Hepatocyte (in vitro differentiated cells): ENCODE measurements at regions not wholly inside any gene's neighbourhood (a gene's known extent, or its start where the extent isn't known, plus 50 kb on each side); places are given as distances from the start of the nearest gene placed in this dataset.
"Not testable (repeated sequence)": the region's sequence is repeated elsewhere in the genome, so short reads cannot be mapped to it uniquely, and the experiment has no call there.

Source experiments
- DNase-seq: peaks from one replicate; pipeline ENCODE4 v3.0.0-alpha.2; 2016; ENCODE audit warnings: low spot score
- H2AFZ ChIP-seq: fragments of 200-600 bp; sonication (generic); 2 replicates; pipeline ENCODE4 v1.6.0; 2016; ENCODE audit warnings: antibody characterized with exemption, mild to moderate bottlenecking
- H3K27ac ChIP-seq: fragments of 200-600 bp; sonication (generic); 2 replicates; pipeline ENCODE4 v1.5.1; 2016; ENCODE audit warnings: mild to moderate bottlenecking
- H3K27me3 ChIP-seq: fragments of 200-600 bp; sonication (generic); 2 replicates; pipeline ENCODE4 v1.6.1; 2016
- H3K36me3 ChIP-seq: fragments of 200-600 bp; sonication (generic); replicated peaks from 2 replicates; pipeline ENCODE4 v1.5.1; 2016; ENCODE audit warnings: low read depth; ENCODE audit not compliant: insufficient read depth
- H3K4me1 ChIP-seq: fragments of 200-600 bp; sonication (generic); 2 replicates; pipeline ENCODE4 v1.5.1; 2016; ENCODE audit warnings: mild to moderate bottlenecking, moderate library complexity; ENCODE audit not compliant: insufficient read depth
- H3K4me2 ChIP-seq: fragments of 200-600 bp; sonication (generic); 2 replicates; pipeline ENCODE4 v1.6.0; 2016
- H3K4me3 ChIP-seq: fragments of 200-600 bp; sonication (generic); 2 replicates; pipeline ENCODE4 v1.5.1; 2016; ENCODE audit warnings: mild to moderate bottlenecking
- H3K79me2 ChIP-seq: fragments of 200-600 bp; sonication (generic); 2 replicates; pipeline ENCODE4 v1.6.0; 2017; ENCODE audit warnings: mild to moderate bottlenecking
- H3K9me2 ChIP-seq: fragments of 200-600 bp; sonication (generic); replicated peaks from 2 replicates; pipeline ENCODE4 v1.6.0; 2017; ENCODE audit warnings: mild to moderate bottlenecking; ENCODE audit not compliant: insufficient read depth
- H3K9me3 ChIP-seq: fragments of 200-600 bp; sonication (generic); 2 replicates; pipeline ENCODE4 v1.5.1; 2016; ENCODE audit warnings: low read depth, mild to moderate bottlenecking
- H4K20me1 ChIP-seq: fragments of 200-600 bp; sonication (generic); 2 replicates; pipeline ENCODE4 v1.6.0; 2016; ENCODE audit warnings: mild to moderate bottlenecking; ENCODE audit not compliant: insufficient read depth, poor library complexity, severe bottlenecking
- CTCF ChIP-seq: fragments of 200-600 bp; sonication (generic); IDR thresholded peaks from 2 replicates; pipeline ENCODE4 v1.5.1; 2016; ENCODE audit warnings: antibody characterized with exemption, mild to moderate bottlenecking; ENCODE audit not compliant: poor library complexity
- EZH2 ChIP-seq: fragments of 200-600 bp; sonication (generic); IDR thresholded peaks from 2 replicates; pipeline ENCODE4 v1.6.1; 2016; ENCODE audit warnings: antibody characterized with exemption, mild to moderate bottlenecking, borderline replicate concordance
- EZH2phosphoT487 ChIP-seq: fragments of 200-600 bp; sonication (generic); IDR thresholded peaks from one replicate; pipeline ENCODE4 v1.6.1; 2018; ENCODE audit warnings: antibody characterized with exemption, mild to moderate bottlenecking, low read depth, moderate library complexity; ENCODE audit not compliant: unreplicated experiment, severe bottlenecking
- WGBS: methylation state at CpG from one replicate; pipeline ENCODE4 v1.1.6; 2016; ENCODE audit warnings: low lambda C conversion rate; ENCODE audit errors: missing lambda C conversion rate; 5-methylcytosine and 5-hydroxymethylcytosine counted together

- H3K36me3 ChIP-seq = no peaks in the 10 kb centered on the region
- no peak overlapping the region for H3K27ac ChIP-seq
- H3K27me3 ChIP-seq = no peaks in the 10 kb centered on the region
- no peaks in the 10 kb centered on the region for H3K79me2 ChIP-seq
- DNase-seq = no peak
- TF ChIP-seq EZH2phosphoT487 = no peak
- TF ChIP-seq CTCF = no peak
- H3K4me1 ChIP-seq = no peaks in the 10 kb centered on the region
- H2AFZ ChIP-seq = no peak overlapping the region
- H4K20me1 ChIP-seq = no peaks in the 10 kb centered on the region
- H3K9me2 ChIP-seq = no peaks in the 10 kb centered on the region
- H3K4me3 ChIP-seq = no peak overlapping the region
- no peak overlapping the region for H3K4me2 ChIP-seq
- H3K9me3 ChIP-seq = no peaks in the 10 kb centered on the region
These were observed 1214.8 kb downstream of the STIM2 start for GRCh38 chr4:28075401-28075956.

- H3K9me3 ChIP-seq, H2AFZ ChIP-seq, H3K36me3 ChIP-seq, H3K4me2 ChIP-seq, DNase-seq, H3K4me1 ChIP-seq, H3K27me3 ChIP-seq, H3K79me2 ChIP-seq, H3K9me2 ChIP-seq, H3K27ac ChIP-seq, H4K20me1 ChIP-seq, H3K4me3 ChIP-seq: not testable (repeated sequence)
- 86% methylated on average over 9 of the region's 9 CpGs for WGBS
These were observed 1216.6 kb downstream of the STIM2 start for GRCh38 chr4:28077203-28077602.

GRCh38 chr4:28082686-28083390 is 1222.2 kb downstream of the STIM2 start:
- no peak for DNase-seq
- H3K27me3 ChIP-seq = no peaks in the 10 kb centered on the region
- H3K9me3 ChIP-seq = no peaks in the 10 kb centered on the region
- H3K36me3 ChIP-seq = no peaks in the 10 kb centered on the region
- no peaks in the 10 kb centered on the region for H3K4me1 ChIP-seq
- WGBS = 81% methylated on average over 3 of the region's 3 CpGs
- H3K4me2 ChIP-seq = no peak overlapping the region
- H3K9me2 ChIP-seq = no peaks in the 10 kb centered on the region
- H3K79me2 ChIP-seq = no peaks in the 10 kb centered on the region
- TF ChIP-seq CTCF (no peak), EZH2 (no peak), EZH2phosphoT487 (no peak)
- no peak overlapping the region for H3K27ac ChIP-seq
- no peak overlapping the region for H2AFZ ChIP-seq
- H3K4me3 ChIP-seq = no peak overlapping the region
- H4K20me1 ChIP-seq = no peaks in the 10 kb centered on the region

- no peak for TF ChIP-seq EZH2phosphoT487
- TF ChIP-seq CTCF = no peak
- TF ChIP-seq EZH2 = no peak
- Histone ChIP-seq H3K4me2 (no peak overlapping the region), H3K9me3 (no peaks in the 10 kb centered on the region), H2AFZ (no peak overlapping the region), H3K27me3 (no peaks in the 10 kb centered on the region), H3K4me3 (no peak overlapping the region), H4K20me1 (no peaks in the 10 kb centered on the region), H3K9me2 (no peaks in the 10 kb centered on the region), H3K27ac (no peak overlapping the region), H3K36me3 (no peaks in the 10 kb centered on the region), H3K79me2 (no peaks in the 10 kb centered on the region), H3K4me1 (no peaks in the 10 kb centered on the region)
- DNase-seq = no peak
- 87% methylated on average over 1 of the region's 1 CpG for WGBS
These were observed 1232.0 kb downstream of the STIM2 start for GRCh38 chr4:28092610-28093009.
